ENCODE measurements at regions not wholly inside any gene's neighbourhood (a gene's known extent, or its start where the extent isn't known, plus 50 kb on each side); places are given as distances from the start of the nearest gene placed in this dataset.

- TF ChIP-seq CTCF (IDR thresholded peaks at IDR 0.05; ENCODE audit: low read depth, low read length) (no peak), MAX (IDR thresholded peaks at IDR 0.05; ENCODE audit: low read depth, low read length) (no peak), POLR2A (IDR thresholded peaks at IDR 0.05; ENCODE audit: extremely low read depth, insufficient read length) (no peak), MYC (IDR thresholded peaks at IDR 0.05; ENCODE audit: low read depth, low read length) (no peak)
- DNase-seq (ENCODE audit: low read depth): no peak
- H3K4me3 ChIP-seq (ENCODE audit: low read depth, low read length): no peak overlapping the region
Measured at GRCh38 chr11:71332447-71332846, 80.1 kb upstream of the SHANK2 start.

GRCh38 chr11:71332046-71332445 is 79.7 kb upstream of the SHANK2 start:
- H3K4me3 ChIP-seq (ENCODE audit: low read depth, low read length): no peak overlapping the region
- TF ChIP-seq CTCF (IDR thresholded peaks at IDR 0.05; ENCODE audit: low read depth, low read length) (no peak), POLR2A (IDR thresholded peaks at IDR 0.05; ENCODE audit: extremely low read depth, insufficient read length) (no peak), MAX (IDR thresholded peaks at IDR 0.05; ENCODE audit: low read depth, low read length) (no peak)
- DNase-seq (ENCODE audit: low read depth): no peak

GRCh38 chr11:71331631-71332030 is 79.3 kb upstream of the SHANK2 start:
- H3K4me3 ChIP-seq (ENCODE audit: low read depth, low read length): no peak overlapping the region
- TF ChIP-seq MAX (IDR thresholded peaks at IDR 0.05; ENCODE audit: low read depth, low read length) (no peak), CTCF (IDR thresholded peaks at IDR 0.05; ENCODE audit: low read depth, low read length) (no peak), MYC (IDR thresholded peaks at IDR 0.05; ENCODE audit: low read depth, low read length) (no peak), POLR2A (IDR thresholded peaks at IDR 0.05; ENCODE audit: extremely low read depth, insufficient read length) (no peak)
- no peak for DNase-seq (ENCODE audit: low read depth)

- no peak overlapping the region for H3K4me3 ChIP-seq (ENCODE audit: low read depth, low read length)
- no peak for DNase-seq (ENCODE audit: low read depth)
- TF ChIP-seq MAX (IDR thresholded peaks at IDR 0.05; ENCODE audit: low read depth, low read length): no peak
- TF ChIP-seq MYC (IDR thresholded peaks at IDR 0.05; ENCODE audit: low read depth, low read length): no peak
- no peak for TF ChIP-seq CTCF (IDR thresholded peaks at IDR 0.05; ENCODE audit: low read depth, low read length)
- TF ChIP-seq POLR2A (IDR thresholded peaks at IDR 0.05; ENCODE audit: extremely low read depth, insufficient read length): no peak
Measured at GRCh38 chr11:71330996-71331395, 78.6 kb upstream of the SHANK2 start.

- no peak overlapping the region for H3K4me3 ChIP-seq (ENCODE audit: low read depth, low read length)
- no peak for DNase-seq (ENCODE audit: low read depth)
- TF ChIP-seq CTCF (IDR thresholded peaks at IDR 0.05; ENCODE audit: low read depth, low read length) (no peak), MYC (IDR thresholded peaks at IDR 0.05; ENCODE audit: low read depth, low read length) (no peak), POLR2A (IDR thresholded peaks at IDR 0.05; ENCODE audit: extremely low read depth, insufficient read length) (no peak), MAX (IDR thresholded peaks at IDR 0.05; ENCODE audit: low read depth, low read length) (no peak)
Measured at GRCh38 chr11:71330349-71330748, 78.0 kb upstream of the SHANK2 start.

GRCh38 chr11:71329786-71330185 is 77.4 kb upstream of the SHANK2 start:
- H3K4me3 ChIP-seq (ENCODE audit: low read depth, low read length): no peak overlapping the region
- no peak for DNase-seq (ENCODE audit: low read depth)
- TF ChIP-seq POLR2A (IDR thresholded peaks at IDR 0.05; ENCODE audit: extremely low read depth, insufficient read length) (no peak), MYC (IDR thresholded peaks at IDR 0.05; ENCODE audit: low read depth, low read length) (no peak), MAX (IDR thresholded peaks at IDR 0.05; ENCODE audit: low read depth, low read length) (no peak), CTCF (IDR thresholded peaks at IDR 0.05; ENCODE audit: low read depth, low read length) (no peak)

Measured in NB4 (cell line).